ENCODE measurements at regions not wholly inside any gene's neighbourhood (a gene's known extent, or its start where the extent isn't known, plus 50 kb on each side); places are given as distances from the start of the nearest gene placed in this dataset.

GRCh38 chr14:98227000-98227726, 1044.8 kb downstream of the BCL11B start:
- DNase-seq = no peak

GRCh38 chr14:98227727-98228111, 1044.3 kb downstream of the BCL11B start:
- DNase-seq = no peak

- DNase-seq = no peak
Observed at GRCh38 chr14:98229656-98230366, 1042.2 kb downstream of the BCL11B start.

GRCh38 chr14:98230411-98230810, 1041.6 kb downstream of the BCL11B start:
- DNase-seq = no peak

GRCh38 chr14:98231210-98231609, 1040.8 kb downstream of the BCL11B start:
- no peak for DNase-seq

GRCh38 chr14:98233656-98234055, 1038.3 kb downstream of the BCL11B start:
- no peak for DNase-seq

GRCh38 chr14:98234208-98234607, 1037.8 kb downstream of the BCL11B start:
- no peak for DNase-seq

GRCh38 chr14:98236314-98236713, 1035.7 kb downstream of the BCL11B start:
- no peak for DNase-seq

GRCh38 chr14:98237939-98238338, 1034.1 kb downstream of the BCL11B start:
- no peak for DNase-seq

GRCh38 chr14:98240376-98240775, 1031.6 kb downstream of the BCL11B start:
- DNase-seq = no peak

- no peak for DNase-seq
Observed at GRCh38 chr14:98242903-98243302, 1029.1 kb downstream of the BCL11B start.

- no peak for DNase-seq
Observed at GRCh38 chr14:98243332-98243731, 1028.7 kb downstream of the BCL11B start.

GRCh38 chr14:98244162-98244948, 1027.6 kb downstream of the BCL11B start:
- no peak for DNase-seq

- no peak for DNase-seq
Observed at GRCh38 chr14:98244966-98245569, 1026.9 kb downstream of the BCL11B start.

GRCh38 chr14:98249057-98249456, 1022.9 kb downstream of the BCL11B start:
- DNase-seq = no peak

- no peak for DNase-seq
Observed at GRCh38 chr14:98249476-98249875, 1022.5 kb downstream of the BCL11B start.

GRCh38 chr14:98252820-98253219, 1019.2 kb downstream of the BCL11B start:
- DNase-seq = no peak

- DNase-seq = no peak
Observed at GRCh38 chr14:98259881-98260280, 1012.1 kb downstream of the BCL11B start.

GRCh38 chr14:98262566-98262965, 1009.4 kb downstream of the BCL11B start:
- no peak for DNase-seq

GRCh38 chr14:98269533-98269932, 1002.5 kb downstream of the BCL11B start:
- no peak for DNase-seq

- DNase-seq = no peak
Observed at GRCh38 chr14:98270201-98270600, 1001.8 kb downstream of the BCL11B start.

GRCh38 chr14:98274596-98274995, 997.4 kb downstream of the BCL11B start:
- DNase-seq = no peak

GRCh38 chr14:98278800-98279199, 993.2 kb downstream of the BCL11B start:
- DNase-seq = no peak
